ENCODE measurements at regions not wholly inside any gene's neighbourhood (a gene's known extent, or its start where the extent isn't known, plus 50 kb on each side); places are given as distances from the start of the nearest gene placed in this dataset.
"Not testable (repeated sequence)": the region's sequence is repeated elsewhere in the genome, so short reads cannot be mapped to it uniquely, and the experiment has no call there.

DNA sequence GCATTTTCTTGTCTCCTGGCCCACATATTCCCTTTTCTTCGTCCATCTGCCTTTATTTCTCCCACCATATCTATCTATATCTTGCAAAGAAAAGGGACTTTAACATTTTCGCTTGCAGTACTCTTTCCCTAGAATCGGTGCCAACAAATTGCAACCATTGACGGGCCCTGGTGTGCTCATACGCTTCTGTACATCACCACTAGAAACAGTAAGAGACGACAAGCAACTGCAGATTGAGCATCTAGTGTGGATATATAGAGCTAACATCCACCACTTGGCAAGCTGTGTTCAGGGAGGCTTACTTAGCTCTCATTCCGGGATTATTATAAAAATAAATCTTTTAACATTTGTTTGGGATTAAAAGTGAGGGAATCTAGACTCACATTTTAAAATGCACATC, 230.8 kb upstream of the PKN2 start:
- DNase-seq, result no peak

DNA sequence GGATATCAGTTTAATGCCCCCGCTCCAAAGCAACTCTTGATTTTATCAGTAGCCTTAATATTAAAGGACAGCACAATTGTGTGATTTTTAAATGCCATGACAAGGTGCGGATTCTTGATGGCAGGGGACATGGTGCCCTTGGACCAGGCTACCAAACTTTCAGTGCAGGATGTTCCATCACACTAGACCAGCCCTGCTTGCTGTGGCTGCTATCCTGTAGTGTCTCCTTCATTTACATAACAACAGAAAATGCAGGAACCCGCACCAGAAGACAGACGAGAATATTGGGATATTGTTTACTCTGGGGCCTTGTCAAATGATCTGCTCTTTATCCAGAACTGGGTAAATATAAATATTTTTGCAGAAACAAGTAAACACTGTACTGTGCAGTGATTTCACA, 229.3 kb upstream of the PKN2 start:
- DNase-seq, result no peak

DNA sequence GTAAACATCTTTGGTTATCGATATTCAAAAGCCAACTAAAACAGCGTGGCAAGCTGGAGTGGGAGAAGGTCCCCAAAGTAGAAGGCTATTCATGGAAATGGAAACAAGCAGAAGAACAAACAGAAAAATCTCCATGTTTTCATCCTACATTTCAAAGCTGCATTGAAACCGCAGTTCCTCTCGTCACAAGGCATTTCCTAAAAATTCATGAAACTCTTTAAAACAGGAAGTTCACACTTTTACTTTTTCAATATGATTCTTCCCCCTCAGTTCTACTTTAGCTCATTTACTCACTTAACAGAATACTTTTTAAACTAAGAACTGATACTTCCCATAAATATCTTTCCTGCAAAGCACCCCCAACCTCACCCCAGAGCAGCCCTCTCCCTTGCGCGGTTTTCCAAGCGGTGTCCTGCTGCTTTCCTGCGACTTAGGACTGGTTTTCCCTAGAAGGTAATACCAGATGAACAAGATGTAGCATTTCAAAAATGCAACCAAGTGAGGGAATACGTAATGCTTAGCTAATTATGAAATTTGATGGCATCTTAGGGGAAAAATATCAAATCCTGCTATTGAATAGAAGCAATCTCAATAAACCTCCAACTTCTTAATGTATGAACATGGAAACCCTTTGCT, 228.3 kb upstream of the PKN2 start:
- DNase-seq, result no peak

DNA sequence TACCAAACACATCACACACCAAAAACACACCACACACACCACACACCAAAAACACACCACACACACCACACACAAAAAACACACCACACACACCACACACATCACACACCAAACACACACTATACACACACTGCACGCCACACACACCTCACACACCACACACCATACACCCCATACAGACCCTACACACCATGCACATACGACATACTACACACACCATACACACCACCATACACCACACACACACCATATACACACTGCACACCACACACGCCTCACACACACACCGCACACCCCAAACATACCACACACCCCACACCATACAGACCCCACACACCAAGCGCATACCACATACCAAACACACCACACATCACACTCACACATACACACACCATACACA, 226.9 kb upstream of the PKN2 start:
- no peak for DNase-seq

DNA sequence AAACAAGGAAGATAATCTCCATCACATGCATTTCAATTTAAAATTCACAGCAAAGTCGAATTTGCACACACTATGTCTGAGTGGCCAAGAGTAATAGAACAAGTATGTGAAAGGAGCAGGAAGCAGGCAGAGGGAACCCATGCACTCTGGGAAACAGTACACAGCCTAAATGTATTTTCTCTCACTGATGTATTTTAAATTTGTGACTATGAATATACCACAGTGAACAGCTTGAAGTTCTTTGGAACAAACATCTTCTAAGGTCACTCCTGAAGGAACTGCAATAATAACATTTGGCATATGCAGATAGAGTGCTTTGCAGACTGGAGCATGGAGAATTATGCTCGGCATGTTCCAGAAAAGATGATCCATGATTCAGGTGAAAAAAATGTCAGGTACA, 223.1 kb upstream of the PKN2 start:
- no peak for DNase-seq

DNA sequence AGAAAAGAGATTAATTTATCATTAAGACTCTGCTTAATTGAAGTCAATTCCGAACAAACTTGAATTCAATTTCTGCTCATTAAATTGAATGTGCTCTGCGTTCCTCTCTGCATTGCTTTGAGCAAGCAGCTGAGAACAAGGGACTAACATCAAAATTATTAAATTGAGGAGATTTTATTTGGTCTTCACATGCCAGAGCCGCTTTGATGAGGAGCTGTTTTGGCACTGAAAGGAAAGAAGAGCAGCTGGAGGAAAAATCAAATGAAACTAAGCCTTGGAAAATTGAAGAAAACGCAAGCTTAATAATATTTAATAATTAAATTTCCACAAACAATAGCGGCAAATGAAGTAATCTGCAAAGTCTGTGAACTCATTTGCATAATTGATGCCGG, 222.0 kb upstream of the PKN2 start:
- DNase-seq, result no peak

DNA sequence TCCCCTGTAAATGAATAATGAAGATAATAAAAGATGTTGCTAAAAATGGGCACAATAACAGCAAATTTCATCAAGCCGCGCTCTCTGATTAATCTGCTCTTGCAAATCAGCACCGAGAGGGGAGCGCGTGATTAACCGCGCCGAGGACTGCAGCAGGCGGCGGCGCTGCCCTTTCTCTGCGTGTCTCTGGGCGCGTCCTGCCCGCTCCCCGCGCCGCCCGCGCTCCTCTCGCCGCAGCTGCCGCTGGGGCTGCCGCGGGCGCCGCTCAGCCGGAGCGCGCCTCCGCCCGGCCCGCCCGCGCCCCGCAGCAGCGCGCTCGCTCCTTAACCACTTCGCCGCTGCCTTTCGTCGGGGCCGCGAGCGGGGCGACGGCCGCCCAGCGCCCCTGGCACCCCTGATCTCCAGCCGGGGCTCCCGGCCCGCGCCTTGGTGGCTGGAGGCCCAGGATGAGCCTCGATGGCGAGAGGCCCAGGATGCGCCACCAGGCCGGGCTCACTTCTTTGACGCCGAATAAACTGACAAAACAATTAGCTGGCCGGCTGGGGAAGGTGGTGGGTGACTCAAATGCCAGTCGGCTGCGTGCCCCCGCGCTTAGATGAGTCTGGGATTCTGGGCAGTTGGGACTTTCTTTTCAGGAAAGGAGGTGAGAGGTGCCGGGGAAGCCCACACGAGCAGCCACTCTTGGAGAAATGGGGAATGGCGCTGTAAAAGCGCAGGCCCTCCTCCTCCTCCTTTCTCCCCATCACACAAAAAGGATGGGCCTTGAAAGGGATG, 221.4 kb upstream of the PKN2 start:
- DNase-seq, result no peak

DNA sequence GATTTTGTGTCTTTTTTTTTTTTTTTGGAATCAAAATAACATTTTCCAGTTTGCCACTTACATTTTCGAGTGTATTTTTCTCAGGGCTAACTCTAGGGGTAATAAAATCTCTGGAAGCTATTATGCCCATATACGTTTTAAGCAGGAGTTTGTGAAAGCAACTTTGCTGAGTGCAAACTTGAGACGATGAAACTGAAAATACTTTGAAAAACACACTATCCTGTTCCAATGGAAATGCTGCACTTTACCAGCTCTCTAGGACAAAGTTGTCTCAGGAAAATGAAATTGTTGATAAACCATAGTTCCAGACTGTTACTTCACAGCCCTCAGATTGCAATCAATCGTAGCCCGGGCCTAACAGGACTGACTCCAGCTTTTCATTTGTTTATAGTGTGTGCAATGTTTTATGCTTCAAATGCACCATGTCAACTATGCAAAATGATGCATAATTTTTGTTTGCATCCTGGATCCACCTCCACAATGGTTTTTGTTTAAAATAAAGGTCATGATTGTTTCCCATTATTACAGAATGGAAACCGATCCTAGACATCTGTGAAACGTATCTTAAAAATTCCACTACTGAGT, 220.6 kb upstream of the PKN2 start:
- no peak for DNase-seq

DNA sequence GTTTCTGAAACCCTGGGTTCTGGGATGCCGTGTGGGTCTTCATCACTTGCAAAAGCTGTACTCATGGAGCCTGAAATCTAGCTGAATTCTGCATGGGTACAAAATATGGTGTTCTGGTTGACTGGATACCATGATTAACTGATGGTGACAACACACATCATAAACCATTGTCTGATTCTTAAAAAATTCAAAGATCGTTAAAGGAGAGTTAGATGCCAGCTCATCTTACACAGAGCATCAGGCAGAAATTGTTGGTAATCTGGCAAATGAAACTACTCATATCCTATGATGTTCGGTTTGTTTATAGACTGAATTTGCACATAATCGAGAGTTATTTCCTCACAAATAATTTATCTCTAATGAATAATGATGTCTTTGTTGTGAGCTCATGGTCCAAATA, 218.1 kb upstream of the PKN2 start:
- DNase-seq, result no peak

DNA sequence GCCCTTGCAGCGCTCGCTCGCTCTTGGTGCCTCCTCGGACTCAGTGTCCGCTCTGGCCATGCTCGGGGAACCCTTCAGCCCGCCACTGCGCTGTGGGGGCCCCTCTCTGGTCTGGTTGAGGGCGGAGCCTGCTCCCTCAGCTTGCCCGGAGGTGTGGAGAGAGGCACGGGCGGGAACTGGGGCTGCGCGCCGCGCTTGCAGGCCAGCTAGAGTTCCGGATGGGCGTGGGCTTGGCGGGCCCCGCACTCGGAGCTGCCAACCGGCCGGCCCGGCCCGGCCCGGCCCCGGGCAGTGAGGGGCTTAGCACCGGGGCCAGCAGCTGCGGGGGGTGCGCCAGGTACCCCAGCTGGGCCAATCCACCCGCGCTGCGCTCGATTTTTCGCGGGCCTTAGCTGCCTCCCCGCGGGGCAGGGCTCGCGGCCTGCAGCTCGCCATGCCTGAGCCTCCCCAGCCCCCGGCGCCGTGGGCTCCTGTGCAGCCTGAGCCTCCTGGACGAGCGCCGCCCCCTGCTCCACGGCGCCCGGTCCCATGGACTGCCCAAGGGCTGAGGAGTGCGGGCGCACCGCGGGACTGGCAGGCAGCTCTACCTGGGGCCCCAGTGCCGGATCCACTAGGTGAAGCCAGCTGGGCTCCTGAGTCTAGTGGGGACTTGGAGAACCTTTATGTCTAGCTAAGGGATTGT, 217.0 kb upstream of the PKN2 start:
- DNase-seq, result no peak

DNA sequence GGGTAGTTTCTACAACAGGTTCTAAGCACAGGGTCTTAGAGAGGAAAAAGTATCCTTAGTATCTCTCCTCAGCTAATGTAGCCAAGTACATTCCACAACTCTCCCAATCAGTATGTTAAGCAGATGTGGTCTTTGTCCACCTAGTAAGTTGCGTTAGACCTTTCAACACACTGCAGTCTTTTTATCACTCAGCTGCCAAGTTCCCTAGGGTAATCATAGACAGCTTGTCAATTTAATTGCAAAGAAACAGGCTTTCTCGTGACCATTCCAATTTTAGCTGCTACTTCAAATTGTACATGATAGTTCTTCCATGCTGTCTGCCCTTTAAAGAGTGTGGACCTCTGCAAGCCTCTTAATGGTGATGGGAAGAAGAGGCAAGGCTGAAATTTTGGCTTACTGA, 211.8 kb upstream of the PKN2 start:
- no peak for DNase-seq

DNA sequence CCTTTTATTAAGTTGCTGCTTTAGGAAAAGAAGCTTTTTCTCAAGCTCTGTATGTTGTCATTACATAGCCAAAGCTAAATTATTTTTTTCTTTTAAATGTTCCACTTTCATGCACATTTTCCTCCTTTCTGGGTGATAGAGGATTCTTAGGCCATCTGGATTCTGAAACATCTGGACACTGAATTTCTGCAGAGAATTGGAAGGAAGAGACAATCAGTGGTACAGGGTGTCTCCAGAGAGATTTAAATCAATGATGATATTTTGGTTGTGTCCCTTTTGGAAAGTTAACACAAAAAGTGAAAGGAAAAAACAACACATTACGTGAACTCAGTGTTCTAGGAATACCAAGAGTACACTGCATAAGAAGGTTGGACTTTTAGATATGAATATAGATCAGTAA, 211.4 kb upstream of the PKN2 start:
- DNase-seq, result no peak

DNA sequence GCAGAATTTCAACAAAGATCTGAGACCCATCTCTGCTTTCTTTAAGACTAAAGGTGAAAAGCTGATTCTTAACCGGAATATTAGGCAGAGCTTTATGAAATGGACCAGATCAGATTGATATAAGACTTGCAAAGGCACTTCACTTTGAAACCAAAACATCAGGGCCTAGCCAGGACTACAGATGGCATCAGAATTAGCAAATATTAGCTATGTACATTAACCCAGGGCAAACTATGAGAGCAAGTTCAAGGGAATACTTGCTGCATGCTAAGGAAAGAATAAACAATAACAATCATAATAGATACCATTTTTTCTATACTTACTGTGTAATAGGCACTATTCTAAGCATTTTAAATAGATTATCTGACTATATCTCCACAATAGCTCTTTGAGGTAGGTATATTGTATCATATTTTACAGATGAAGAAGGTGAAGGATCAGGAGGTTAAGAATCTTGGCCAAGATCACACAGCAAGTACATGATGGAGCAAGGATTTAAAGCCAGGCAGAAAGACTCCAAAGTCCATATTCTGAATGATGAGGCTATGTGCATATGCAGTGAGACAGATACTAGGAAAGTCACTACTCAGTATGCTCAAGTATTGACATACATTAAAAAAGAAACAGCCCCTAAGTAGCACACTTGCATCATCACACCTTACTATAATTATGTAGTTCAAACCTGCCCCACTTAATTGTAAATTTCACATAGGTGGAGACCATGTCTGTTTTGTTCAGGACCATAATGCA, 209.3 kb upstream of the PKN2 start:
- DNase-seq, result no peak

DNA sequence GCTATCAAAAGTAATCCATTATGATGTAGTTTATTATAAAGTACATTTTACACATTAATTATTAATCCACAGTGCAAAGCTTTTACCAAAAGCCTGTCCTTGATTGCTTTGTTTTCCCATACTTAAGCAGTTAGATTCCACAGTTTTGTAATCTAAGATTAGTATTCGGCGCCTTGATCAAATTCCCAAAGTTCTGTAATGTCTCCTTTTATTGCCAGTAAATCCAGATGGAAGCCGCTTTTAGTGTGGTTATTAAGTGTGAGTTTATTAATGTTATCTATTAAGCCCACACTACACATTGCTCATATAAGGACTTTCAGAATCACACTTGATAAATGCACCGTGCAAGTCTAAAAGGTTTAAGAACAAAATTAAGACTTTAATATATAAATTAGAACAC, 199.2 kb upstream of the PKN2 start:
- no peak for DNase-seq

DNA sequence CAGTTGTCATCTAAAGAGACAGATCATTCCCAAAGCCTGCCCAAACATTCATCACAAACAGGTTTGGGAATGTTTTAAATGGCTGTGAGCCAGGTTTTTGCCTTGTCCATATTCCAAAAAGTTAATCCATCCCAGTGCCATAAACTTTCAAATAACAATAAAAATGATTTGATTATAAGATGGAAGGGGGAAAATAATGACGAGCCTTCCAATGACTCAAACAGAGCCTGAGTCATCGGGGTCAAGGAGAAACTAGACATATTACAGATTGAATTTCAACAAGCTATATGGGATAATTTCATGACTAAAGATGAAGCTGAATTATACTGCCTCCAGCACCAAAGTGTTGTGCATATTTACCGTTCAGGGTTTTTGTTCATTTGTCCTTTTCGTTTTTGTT, 195.8 kb upstream of the PKN2 start:
- DNase-seq, result no peak

DNA sequence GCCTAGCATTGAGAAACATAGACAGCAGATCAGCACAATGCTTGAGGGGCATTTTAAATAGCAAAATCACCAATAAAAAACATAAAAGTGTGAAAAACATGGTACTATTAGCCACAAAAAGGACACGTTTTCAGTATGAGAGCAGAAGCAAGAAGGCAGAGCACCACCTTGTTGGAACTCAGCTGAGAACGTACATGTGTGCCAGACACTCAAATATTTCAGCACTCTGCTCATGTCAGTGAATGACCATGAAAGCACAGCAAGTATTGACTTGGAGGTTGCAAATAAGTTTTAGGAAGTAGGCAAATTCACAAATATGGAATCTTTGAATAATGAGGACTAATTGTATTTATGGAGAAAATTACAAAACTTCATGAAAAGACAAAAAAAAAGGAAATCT, 193.4 kb upstream of the PKN2 start:
- no peak for DNase-seq

DNA sequence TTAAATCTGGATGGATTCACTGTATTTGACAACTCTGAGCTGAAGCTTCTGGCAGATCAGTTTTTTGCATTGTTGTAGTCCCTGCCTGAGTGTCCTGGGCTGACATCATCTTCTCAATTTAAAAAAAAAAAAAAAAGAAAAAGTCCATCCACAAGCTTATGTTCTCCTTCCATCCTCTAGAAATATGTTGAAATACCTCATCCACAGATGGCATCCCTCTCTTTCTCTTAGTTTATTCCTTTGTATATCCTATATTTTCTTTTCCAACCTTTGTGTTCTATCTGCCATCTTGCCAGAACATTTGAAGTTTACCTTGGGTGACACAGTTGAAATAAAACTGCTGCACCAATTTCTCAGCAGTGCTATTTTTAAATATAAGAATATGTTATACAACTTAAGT, 184.4 kb upstream of the PKN2 start:
- no peak for DNase-seq

DNA sequence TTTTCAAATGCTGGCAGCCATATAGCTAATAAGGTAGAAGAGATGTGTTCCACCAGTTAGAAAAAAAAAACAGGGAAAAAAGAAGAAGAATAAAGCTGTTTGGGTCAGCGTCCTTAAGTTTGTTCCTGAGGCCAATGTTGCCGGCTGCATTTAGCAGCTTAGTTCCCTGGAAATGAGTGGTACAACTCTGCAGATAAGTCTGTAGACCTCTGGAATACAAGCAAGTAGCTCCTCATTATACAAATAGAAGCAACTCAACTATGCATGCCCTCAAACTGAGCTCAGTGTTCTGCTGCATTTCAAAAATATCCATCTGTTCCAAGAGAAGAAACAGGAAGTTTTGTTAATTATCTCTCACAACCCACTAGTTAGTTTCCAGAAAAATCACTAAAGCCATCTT, 181.2 kb upstream of the PKN2 start:
- no peak for DNase-seq

DNA sequence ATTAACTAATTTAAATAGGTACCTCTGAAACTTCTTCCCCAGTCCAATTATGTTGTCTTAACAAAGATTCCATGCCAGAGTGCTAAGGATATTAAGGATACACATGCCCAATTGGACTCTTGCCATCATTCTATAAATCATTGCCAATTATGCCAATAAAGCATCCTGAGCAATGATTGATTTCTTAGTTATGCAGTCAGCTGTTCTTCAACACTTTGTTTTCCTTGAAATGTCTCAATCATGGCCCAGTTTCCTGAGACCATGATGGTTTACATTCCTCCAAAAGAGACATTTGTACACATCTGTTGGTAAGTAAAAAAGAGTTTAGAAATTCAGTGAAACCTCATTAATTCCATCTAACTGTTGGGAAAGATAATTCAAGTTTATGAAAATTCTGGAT, 180.4 kb upstream of the PKN2 start:
- DNase-seq, result no peak

DNA sequence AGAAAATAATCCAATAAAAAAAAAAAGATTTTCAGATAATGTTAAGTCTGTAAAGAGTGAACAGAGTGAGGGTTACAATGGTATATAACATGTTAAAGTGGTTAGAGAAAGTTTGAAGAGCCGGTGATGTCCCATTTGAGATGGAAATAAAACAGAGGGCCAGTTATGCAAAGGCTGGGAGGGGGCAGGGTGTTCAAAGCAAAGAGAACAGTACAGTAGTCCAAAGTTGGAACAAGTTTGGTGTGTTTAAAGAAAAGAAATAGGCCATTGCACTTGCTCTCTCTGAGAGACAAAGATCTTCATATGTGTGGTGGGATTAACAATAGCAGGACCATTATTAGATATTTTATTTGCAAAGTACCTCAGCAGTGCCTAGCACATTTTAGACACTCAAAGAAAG, 179.5 kb upstream of the PKN2 start:
- DNase-seq, result no peak

DNA sequence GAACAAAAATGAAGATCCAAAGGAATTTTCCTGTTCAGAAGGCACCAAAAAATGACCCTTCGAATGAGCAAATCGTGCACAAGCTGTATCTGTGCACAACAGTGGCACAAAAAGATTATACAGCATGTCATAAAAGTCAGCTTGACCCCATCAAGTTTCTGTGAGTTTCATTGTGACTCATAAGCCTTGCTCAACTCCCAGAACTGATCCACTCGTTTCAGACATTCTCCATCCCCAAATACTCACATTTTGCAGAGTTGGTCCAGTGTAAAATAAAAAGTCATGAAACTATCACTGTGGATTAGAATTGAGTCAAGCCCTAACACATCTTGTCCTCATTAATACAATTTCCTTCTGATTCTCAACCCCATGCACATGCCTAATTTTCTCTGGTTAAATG, 174.7 kb upstream of the PKN2 start:
- no peak for DNase-seq

DNA sequence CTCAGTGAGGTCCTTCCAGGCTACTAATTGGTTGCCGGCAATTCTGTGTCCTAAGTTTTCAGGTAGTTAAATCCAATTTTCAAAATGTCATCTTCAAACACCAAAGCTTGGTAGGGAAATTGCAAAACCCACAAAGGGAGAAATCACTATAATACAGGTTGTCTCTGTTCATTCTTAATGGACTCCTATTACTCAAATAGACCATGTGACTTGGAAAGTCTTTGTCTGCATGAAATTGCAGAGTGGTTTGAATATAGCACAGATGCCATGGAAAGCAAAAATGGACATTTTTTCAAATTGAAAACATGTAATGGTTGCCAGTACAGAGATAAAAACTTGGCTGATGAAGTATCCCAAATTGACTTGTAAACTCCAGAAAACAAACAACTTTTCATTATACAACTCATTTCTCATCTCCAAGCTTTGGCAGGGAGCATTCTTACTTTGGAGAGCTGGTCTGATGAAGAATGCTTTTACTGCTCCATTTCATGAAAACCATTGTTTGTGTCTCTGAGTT, 169.5 kb upstream of the PKN2 start:
- DNase-seq, result no peak

DNA sequence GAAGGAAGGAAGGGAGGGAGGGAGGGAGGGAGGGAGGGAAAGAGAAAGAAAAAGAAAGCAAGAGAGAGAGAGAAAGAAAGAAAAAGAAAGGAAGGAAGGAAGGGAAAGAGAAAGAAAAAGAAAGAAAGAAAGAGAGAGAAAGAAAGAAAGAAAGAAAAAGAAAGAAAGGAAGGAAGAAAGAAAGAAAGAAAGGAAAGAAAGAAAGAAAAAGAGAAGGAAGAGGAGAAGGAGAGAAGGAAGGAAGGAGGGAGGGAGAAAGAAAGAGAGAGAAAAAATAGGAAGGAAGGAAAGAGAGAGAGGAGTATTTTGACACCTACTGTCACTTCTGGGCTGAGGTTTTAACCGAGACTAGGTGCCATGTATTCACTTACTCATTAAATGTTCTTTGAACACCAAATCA, 166.6 kb upstream of the PKN2 start:
- not testable (repeated sequence) for DNase-seq

Measured in AML-193 (cell line).